Choroid plexus epithelial cell (primary cell): ENCODE measurements at regions not wholly inside any gene's neighbourhood (a gene's known extent, or its start where the extent isn't known, plus 50 kb on each side); places are given as distances from the start of the nearest gene placed in this dataset.

Experiments used
- DNase-seq: peaks from one replicate; pipeline ENCODE4 v3.0.0-alpha.2; 2010; ENCODE audit warnings: low read depth
- H3K4me3 ChIP-seq: 2 replicates; pipeline ENCODE4 v1.5.1; 2011; ENCODE audit warnings: low read depth, mild to moderate bottlenecking, control low read depth, low read length, moderate library complexity
- TF ChIP-seq, protein P1 (sequence below): conservative IDR thresholded peaks from 2 replicates; pipeline ENCODE4 v1.5.1; 2011; ENCODE audit warnings: low read depth, mild to moderate bottlenecking, control low read depth, inconsistent platforms, low read length, moderate library complexity

DNA sequence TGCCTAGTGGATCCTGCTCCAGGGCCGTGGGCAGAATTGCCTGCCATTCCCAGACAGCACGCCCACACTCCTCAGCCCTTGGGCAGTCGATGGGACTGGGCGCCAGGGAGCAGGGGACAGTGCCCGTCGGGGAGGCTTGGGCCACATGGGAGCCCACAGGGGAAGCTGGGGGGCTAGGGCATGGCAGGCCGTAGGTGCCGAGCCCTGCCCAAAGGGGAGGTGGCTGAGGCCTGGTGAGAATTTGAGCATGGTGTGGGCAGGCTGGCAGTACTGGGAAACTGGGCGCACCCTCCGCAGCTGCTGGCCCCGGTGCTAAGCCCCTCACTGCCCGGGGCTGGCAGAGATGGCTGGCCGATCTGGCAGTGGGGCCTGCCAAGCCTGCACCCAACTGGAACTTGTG, 1225.9 kb upstream of the EPHA6 start:
- TF ChIP-seq, protein P1, sequence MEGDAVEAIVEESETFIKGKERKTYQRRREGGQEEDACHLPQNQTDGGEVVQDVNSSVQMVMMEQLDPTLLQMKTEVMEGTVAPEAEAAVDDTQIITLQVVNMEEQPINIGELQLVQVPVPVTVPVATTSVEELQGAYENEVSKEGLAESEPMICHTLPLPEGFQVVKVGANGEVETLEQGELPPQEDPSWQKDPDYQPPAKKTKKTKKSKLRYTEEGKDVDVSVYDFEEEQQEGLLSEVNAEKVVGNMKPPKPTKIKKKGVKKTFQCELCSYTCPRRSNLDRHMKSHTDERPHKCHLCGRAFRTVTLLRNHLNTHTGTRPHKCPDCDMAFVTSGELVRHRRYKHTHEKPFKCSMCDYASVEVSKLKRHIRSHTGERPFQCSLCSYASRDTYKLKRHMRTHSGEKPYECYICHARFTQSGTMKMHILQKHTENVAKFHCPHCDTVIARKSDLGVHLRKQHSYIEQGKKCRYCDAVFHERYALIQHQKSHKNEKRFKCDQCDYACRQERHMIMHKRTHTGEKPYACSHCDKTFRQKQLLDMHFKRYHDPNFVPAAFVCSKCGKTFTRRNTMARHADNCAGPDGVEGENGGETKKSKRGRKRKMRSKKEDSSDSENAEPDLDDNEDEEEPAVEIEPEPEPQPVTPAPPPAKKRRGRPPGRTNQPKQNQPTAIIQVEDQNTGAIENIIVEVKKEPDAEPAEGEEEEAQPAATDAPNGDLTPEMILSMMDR: no peak
- no peak for DNase-seq
- H3K4me3 ChIP-seq: no peak overlapping the region

DNA sequence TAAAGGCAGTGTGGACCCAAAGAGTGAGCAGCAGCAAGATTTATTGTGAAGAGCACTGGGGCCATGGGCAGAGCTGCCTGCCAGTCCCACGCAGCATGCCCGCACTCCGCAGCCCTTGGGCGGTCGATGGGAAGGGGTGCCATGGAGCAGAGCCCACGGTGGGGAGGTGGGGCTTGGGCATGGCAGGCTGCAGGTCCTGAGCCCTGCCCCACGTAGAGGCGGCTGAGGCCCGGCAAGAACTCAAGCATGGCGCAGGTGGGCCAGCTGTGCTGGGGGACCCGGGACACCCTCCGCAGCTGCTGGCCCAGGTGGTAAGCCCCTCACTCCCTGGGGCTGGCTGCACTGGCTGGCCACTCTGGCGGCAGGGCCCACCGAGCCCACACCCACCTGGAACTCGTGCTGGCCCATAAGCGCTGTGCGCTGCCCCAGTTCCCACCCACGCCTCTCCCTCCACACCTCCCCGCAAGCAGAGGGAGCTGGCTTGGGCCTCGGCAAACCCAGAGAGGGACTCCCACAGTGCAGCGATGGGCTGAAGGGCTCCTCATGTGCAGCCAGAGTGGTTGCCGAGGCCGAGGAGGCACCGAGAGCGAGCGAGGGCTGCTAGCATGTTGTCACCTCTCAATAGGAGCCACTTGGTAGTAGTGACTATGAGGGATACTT, 1218.8 kb upstream of the EPHA6 start:
- H3K4me3 ChIP-seq: no peak overlapping the region
- DNase-seq: no peak
- TF ChIP-seq, protein P1: no peak

DNA sequence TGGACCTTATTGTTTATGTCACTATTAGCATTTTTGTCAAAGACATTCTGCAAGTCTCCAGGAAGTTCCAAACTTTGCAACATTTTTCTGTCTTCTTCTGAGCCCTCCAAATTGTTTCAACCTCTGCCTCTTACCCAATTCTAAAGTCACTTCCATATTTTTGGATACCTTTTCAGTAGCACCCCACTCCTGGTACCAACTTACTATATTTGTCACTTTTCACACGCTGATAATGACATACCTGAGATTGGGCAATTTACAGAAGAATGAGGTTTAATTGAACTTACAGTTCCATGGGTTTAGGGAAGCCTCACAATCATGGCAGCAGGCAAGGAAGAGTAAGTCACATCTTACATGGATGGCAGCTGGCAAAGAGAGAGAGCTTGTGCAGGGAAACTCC, 1206.5 kb upstream of the EPHA6 start:
- no peak for DNase-seq
- TF ChIP-seq, protein P1: no peak
- H3K4me3 ChIP-seq: no peak overlapping the region

DNA sequence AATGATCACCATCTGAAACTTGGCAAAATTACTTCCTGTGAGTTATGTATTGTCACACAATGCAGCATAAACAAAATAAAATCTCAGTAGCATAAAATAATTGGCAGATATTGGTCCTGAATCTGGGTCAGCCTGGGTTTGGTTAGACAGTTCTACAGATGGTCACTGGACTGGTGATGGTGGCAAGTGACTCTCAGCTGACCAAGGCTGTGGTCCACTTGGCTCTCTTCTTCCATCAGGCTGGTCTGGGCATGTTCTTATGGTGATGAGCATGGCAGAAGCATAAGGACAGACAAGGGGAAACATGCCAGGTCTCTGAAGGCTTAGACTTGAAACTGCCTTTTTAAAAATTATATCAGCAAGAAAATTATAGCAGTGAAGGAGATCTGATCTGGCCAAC, 1205.0 kb upstream of the EPHA6 start:
- TF ChIP-seq, protein P1: no peak
- DNase-seq: no peak

DNA sequence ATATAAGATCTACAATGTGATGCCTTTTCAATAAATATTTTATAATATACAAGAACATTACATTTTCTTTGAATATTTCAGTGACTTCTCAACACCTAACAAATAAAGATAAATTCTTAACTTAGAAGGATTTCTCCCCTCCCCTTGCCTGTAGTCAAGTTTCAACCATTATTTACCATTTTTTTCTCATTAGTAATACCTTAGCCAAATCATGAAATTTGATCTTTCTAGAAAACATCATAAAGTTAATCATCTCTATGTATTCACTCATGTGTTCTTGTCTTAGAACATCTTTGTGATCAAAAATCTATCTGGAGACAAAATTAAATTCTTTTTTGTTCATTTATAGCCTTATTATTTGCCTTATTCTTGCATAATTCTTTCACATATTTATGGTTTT, 1201.8 kb upstream of the EPHA6 start:
- H3K4me3 ChIP-seq: no peak overlapping the region
- DNase-seq: no peak
- TF ChIP-seq, protein P1: no peak

More for the DNA sequence above, 1205.0 kb upstream of the EPHA6 start:
- no peak overlapping the region for H3K4me3 ChIP-seq

DNA sequence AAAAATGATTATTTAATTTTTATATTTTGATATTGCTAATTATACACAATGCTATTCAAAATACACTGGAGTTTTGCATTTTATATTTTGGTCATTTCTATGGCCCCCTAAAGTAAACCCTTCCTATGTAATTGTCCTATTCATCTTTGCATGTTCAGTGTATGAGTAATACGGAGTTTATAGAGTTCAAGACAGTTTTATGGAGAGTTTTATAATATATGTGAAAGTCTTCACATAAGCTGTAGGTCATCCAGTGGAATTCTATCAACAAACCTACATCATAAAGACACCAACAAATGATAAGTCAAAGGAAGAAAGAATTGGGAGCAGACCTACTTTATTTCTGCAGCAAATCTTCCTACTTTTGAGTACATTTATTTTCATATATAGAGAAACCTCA, 1200.4 kb upstream of the EPHA6 start:
- DNase-seq: no peak
- H3K4me3 ChIP-seq: no peak overlapping the region
- TF ChIP-seq, protein P1: no peak

DNA sequence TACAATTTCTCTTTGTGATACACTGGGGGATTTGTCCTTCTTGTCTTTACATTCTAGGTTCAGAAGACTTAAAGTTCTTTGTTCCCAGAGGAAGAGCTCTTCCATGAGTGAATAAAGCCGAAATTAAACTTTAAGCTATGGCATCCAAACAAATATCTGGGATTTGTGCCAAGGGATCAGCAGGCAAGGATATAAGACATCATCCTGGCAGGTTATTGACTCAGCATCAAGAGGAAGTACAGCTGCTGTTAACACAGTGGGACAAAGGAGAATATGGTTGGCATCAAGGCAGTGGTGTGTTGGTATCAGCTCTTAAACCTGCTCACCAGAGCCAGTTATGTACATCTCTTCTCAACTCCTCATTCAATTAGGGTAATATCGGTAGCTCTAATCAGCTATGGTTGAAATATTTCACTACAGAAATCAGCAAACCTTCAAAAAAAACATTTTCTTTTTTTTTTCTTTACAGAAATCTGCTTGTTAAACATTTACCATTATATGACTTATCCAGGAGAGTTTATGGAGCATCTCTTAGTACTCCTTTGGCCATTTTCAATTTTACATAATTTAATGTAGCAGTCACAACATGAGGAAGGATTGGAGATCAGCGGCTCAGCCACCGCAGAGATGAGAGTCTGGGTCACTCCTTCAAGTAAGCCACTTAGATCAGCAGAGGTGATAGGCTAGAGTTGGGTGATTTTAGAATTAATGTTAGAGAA, 1198.6 kb upstream of the EPHA6 start:
- no peak for DNase-seq
- TF ChIP-seq, protein P1: no peak
- H3K4me3 ChIP-seq: no peak overlapping the region
